ENCODE measurements at regions not wholly inside any gene's neighbourhood (a gene's known extent, or its start where the extent isn't known, plus 50 kb on each side); places are given as distances from the start of the nearest gene placed in this dataset.

GRCh38 chr3:188088948-188089685 lies 64.8 kb upstream of the LPP start:
- H2AFZ ChIP-seq = no peak overlapping the region
- H3K27me3 ChIP-seq (ENCODE audit: control insufficient read depth, insufficient read depth, low read length) = no peaks in the 10 kb centered on the region
- H3K4me3 ChIP-seq (ENCODE audit: low read depth, low read length) = no peak overlapping the region
- H3K79me2 ChIP-seq = no peaks in the 10 kb centered on the region
- H3K4me2 ChIP-seq (ENCODE audit: low read length) = no peak overlapping the region
- no peaks in the 10 kb centered on the region for H3K4me1 ChIP-seq
- no peaks in the 10 kb centered on the region for H3K36me3 ChIP-seq (ENCODE audit: control insufficient read depth, insufficient read depth, low read length)
- H3K27ac ChIP-seq = no peak overlapping the region
- no peaks in the 10 kb centered on the region for H3K9me3 ChIP-seq (ENCODE audit: control insufficient read depth, low read length)
- H3K9ac ChIP-seq = no peak overlapping the region
- TF ChIP-seq, protein P1, sequence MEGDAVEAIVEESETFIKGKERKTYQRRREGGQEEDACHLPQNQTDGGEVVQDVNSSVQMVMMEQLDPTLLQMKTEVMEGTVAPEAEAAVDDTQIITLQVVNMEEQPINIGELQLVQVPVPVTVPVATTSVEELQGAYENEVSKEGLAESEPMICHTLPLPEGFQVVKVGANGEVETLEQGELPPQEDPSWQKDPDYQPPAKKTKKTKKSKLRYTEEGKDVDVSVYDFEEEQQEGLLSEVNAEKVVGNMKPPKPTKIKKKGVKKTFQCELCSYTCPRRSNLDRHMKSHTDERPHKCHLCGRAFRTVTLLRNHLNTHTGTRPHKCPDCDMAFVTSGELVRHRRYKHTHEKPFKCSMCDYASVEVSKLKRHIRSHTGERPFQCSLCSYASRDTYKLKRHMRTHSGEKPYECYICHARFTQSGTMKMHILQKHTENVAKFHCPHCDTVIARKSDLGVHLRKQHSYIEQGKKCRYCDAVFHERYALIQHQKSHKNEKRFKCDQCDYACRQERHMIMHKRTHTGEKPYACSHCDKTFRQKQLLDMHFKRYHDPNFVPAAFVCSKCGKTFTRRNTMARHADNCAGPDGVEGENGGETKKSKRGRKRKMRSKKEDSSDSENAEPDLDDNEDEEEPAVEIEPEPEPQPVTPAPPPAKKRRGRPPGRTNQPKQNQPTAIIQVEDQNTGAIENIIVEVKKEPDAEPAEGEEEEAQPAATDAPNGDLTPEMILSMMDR (IDR thresholded peaks at IDR 0.05) = no peak

- no peak overlapping the region for H3K27ac ChIP-seq
- H3K4me2 ChIP-seq (ENCODE audit: low read length) = no peak overlapping the region
- H3K4me1 ChIP-seq = no peaks in the 10 kb centered on the region
- H3K4me3 ChIP-seq (ENCODE audit: low read depth, low read length) = no peak overlapping the region
- H3K79me2 ChIP-seq = no peaks in the 10 kb centered on the region
- TF ChIP-seq, protein P1 (IDR thresholded peaks at IDR 0.05) = no peak
- H3K27me3 ChIP-seq (ENCODE audit: control insufficient read depth, insufficient read depth, low read length) = no peaks in the 10 kb centered on the region
- no peaks in the 10 kb centered on the region for H3K9me3 ChIP-seq (ENCODE audit: control insufficient read depth, low read length)
- no peak overlapping the region for H2AFZ ChIP-seq
- H3K36me3 ChIP-seq (ENCODE audit: control insufficient read depth, insufficient read depth, low read length) = no peaks in the 10 kb centered on the region
- H3K9ac ChIP-seq = no peak overlapping the region
Observed at GRCh38 chr3:188090620-188091309, 63.2 kb upstream of the LPP start.

- Histone ChIP-seq H3K9me3 (ENCODE audit: control insufficient read depth, low read length) (no peaks in the 10 kb centered on the region), H3K9ac (no peak overlapping the region), H2AFZ (no peak overlapping the region), H3K36me3 (ENCODE audit: control insufficient read depth, insufficient read depth, low read length) (no peaks in the 10 kb centered on the region), H3K27ac (no peak overlapping the region), H3K4me1 (no peaks in the 10 kb centered on the region), H3K4me3 (ENCODE audit: low read depth, low read length) (no peak overlapping the region), H3K4me2 (ENCODE audit: low read length) (no peak overlapping the region), H3K79me2 (no peaks in the 10 kb centered on the region), H3K27me3 (ENCODE audit: control insufficient read depth, insufficient read depth, low read length) (no peaks in the 10 kb centered on the region)
- TF ChIP-seq, protein P1 (IDR thresholded peaks at IDR 0.05) = no peak
Observed at GRCh38 chr3:188091746-188092145, 62.2 kb upstream of the LPP start.

GRCh38 chr3:188092648-188093047 lies 61.3 kb upstream of the LPP start:
- no peak overlapping the region for H3K9ac ChIP-seq
- H3K27me3 ChIP-seq (ENCODE audit: control insufficient read depth, insufficient read depth, low read length) = no peaks in the 10 kb centered on the region
- no peaks in the 10 kb centered on the region for H3K79me2 ChIP-seq
- no peaks in the 10 kb centered on the region for H3K4me1 ChIP-seq
- H3K4me3 ChIP-seq (ENCODE audit: low read depth, low read length) = no peak overlapping the region
- no peak overlapping the region for H2AFZ ChIP-seq
- H3K36me3 ChIP-seq (ENCODE audit: control insufficient read depth, insufficient read depth, low read length) = no peaks in the 10 kb centered on the region
- no peak overlapping the region for H3K27ac ChIP-seq
- H3K4me2 ChIP-seq (ENCODE audit: low read length) = no peak overlapping the region
- H3K9me3 ChIP-seq (ENCODE audit: control insufficient read depth, low read length) = no peaks in the 10 kb centered on the region
- TF ChIP-seq, protein P1 (IDR thresholded peaks at IDR 0.05) = no peak
